ENCODE measurements at regions not wholly inside any gene's neighbourhood (a gene's known extent, or its start where the extent isn't known, plus 50 kb on each side); places are given as distances from the start of the nearest gene placed in this dataset.

GRCh38 chr3:117512975-117513374, 803.4 kb downstream of the TUSC7 start:
- no peaks in the 10 kb centered on the region for H3K4me1 Mint-ChIP-seq (ENCODE audit: low read depth)
- H3K36me3 Mint-ChIP-seq (ENCODE audit: low read depth), result no peaks in the 10 kb centered on the region
- no peak overlapping the region for H3K27ac Mint-ChIP-seq
- DNase-seq, result no peak
- H3K4me3 Mint-ChIP-seq, result no peak overlapping the region
- no peaks in the 10 kb centered on the region for H3K27me3 Mint-ChIP-seq (ENCODE audit: insufficient read depth)
- peaks cover 6% of the 10 kb centered on the region for H3K9me3 Mint-ChIP-seq
- no peak for TF ChIP-seq CTCF (IDR thresholded peaks at IDR 0.05)

- DNase-seq, result no peak
- Mint-ChIP-seq H3K27me3 (ENCODE audit: insufficient read depth) (no peaks in the 10 kb centered on the region), H3K4me1 (ENCODE audit: low read depth) (no peaks in the 10 kb centered on the region), H3K27ac (no peak overlapping the region), H3K36me3 (ENCODE audit: low read depth) (no peaks in the 10 kb centered on the region), H3K4me3 (no peak overlapping the region), H3K9me3 (peaks cover 2% of the 10 kb centered on the region)
- no peak for TF ChIP-seq CTCF (IDR thresholded peaks at IDR 0.05)
Measured at GRCh38 chr3:117515309-117515708, 805.7 kb downstream of the TUSC7 start.

GRCh38 chr3:117518364-117518763, 808.8 kb downstream of the TUSC7 start:
- no peak for TF ChIP-seq CTCF (IDR thresholded peaks at IDR 0.05)
- peaks cover 8% of the 10 kb centered on the region; the same call in 1 of the 2 replicates for H3K9me3 Mint-ChIP-seq
- DNase-seq, result no peak
- H3K36me3 Mint-ChIP-seq (ENCODE audit: low read depth), result no peaks in the 10 kb centered on the region
- H3K4me3 Mint-ChIP-seq, result no peak overlapping the region
- no peak overlapping the region for H3K27ac Mint-ChIP-seq
- H3K4me1 Mint-ChIP-seq (ENCODE audit: low read depth), result no peaks in the 10 kb centered on the region
- no peaks in the 10 kb centered on the region for H3K27me3 Mint-ChIP-seq (ENCODE audit: insufficient read depth)

GRCh38 chr3:117519776-117520175, 810.2 kb downstream of the TUSC7 start:
- Mint-ChIP-seq H3K27me3 (ENCODE audit: insufficient read depth) (no peaks in the 10 kb centered on the region), H3K9me3 (peaks cover 8% of the 10 kb centered on the region; the same call in 1 of the 2 replicates), H3K4me3 (no peak overlapping the region), H3K27ac (no peak overlapping the region), H3K4me1 (ENCODE audit: low read depth) (no peaks in the 10 kb centered on the region), H3K36me3 (ENCODE audit: low read depth) (no peaks in the 10 kb centered on the region)
- TF ChIP-seq CTCF (IDR thresholded peaks at IDR 0.05), result no peak
- DNase-seq, result no peak

- no peaks in the 10 kb centered on the region for H3K4me1 Mint-ChIP-seq (ENCODE audit: low read depth)
Measured at GRCh38 chr3:117520582-117520981, 811.0 kb downstream of the TUSC7 start.

More at GRCh38 chr3:117520582-117520981, 811.0 kb downstream of the TUSC7 start:
- Mint-ChIP-seq H3K9me3 (peaks cover 8% of the 10 kb centered on the region; the same call in 1 of the 2 replicates), H3K36me3 (ENCODE audit: low read depth) (no peaks in the 10 kb centered on the region), H3K27ac (no peak overlapping the region), H3K4me3 (no peak overlapping the region), H3K27me3 (ENCODE audit: insufficient read depth) (no peaks in the 10 kb centered on the region)
- DNase-seq, result no peak
- TF ChIP-seq CTCF (IDR thresholded peaks at IDR 0.05), result no peak
